Stimulated activated CD8-positive, alpha-beta memory T cell treated with anti-CD3 and anti-CD28 coated beads, Interleukin-2, amount 100 ng/mL, for 1 hour (primary cell): ENCODE measurements at regions not wholly inside any gene's neighbourhood (a gene's known extent, or its start where the extent isn't known, plus 50 kb on each side); places are given as distances from the start of the nearest gene placed in this dataset.
"Not testable (repeated sequence)": the region's sequence is repeated elsewhere in the genome, so short reads cannot be mapped to it uniquely, and the experiment has no call there.

Experiments used
- DNase-seq, 2 donors: peaks; one replicate each; pipeline ENCODE4 v3.0.0-alpha.2; 2020; ENCODE audit warnings: low read depth in 2 of 2

GRCh38 chr13:90239130-90239529 lies 1108.4 kb upstream of the MIR17HG start:
- DNase-seq, result no peak

DNA sequence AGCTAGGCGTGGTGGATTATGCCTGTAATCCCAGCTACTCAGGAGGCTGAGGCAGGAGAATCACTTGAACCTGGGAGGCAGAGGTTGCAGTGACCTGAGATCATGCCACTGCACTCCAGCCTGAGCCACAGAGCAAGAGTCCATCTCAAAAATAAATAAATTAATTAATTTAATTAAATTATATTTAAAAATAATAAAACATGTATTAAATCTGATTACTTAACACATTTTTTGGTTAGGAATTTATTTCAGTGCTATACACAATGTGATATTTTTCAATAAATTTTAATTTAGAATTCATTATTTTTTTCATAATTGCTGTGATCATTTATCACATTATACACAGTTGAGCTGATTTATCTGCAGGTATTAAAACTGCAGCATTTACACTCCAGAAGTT lies 1101.5 kb upstream of the MIR17HG start:
- DNase-seq, result no peak

DNA sequence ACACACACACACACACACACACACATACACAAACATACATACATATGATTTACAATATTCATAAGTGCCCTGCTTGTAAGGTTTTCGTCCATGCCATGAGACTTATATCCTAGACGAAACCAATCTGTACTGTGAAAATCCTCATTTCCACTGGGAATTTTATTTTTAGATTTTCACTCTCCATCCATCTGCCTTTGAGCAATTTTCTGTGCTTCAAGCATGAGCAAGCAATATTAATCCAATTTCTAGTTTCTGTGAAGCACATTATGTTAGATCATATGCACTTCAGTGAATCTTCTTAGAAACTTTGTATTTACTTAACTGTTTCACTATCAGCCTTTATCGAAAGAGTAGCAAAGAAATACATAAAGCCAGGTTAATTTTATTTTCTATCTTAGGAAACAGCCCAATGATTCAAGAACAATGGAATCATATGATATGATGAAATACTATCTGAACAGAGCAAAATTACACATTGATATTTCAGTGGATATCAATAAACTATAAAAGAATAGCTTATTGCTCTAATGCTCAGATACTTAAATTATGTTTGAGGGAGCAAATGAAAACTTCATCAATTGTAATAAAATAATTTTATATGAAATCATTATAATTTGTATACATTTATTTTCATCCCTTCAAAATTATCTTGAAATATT lies 1100.7 kb upstream of the MIR17HG start:
- DNase-seq, result no peak

GRCh38 chr13:90253806-90254205 lies 1093.7 kb upstream of the MIR17HG start:
- no peak for DNase-seq

- DNase-seq, result no peak
Observed at GRCh38 chr13:90254437-90254836, 1093.0 kb upstream of the MIR17HG start.

DNA sequence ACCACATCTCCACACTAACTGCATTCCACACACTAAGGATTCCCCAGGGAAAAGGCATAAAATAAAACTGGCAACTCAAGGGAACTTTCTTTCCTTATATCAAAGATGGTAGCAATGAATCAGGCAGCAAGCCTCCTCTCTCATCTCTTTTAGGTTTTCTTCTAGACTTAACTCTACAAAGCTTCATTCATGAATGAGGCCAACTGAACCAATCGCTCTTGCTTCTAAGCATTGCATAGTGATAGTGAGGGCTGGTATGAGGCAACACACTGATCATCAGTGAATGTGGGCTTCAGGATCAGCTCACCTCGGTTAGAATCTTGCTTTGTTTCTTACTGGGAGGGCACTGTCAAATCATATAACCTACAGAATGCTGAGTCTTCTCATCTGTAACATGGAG lies 1090.7 kb upstream of the MIR17HG start:
- no peak for DNase-seq

DNA sequence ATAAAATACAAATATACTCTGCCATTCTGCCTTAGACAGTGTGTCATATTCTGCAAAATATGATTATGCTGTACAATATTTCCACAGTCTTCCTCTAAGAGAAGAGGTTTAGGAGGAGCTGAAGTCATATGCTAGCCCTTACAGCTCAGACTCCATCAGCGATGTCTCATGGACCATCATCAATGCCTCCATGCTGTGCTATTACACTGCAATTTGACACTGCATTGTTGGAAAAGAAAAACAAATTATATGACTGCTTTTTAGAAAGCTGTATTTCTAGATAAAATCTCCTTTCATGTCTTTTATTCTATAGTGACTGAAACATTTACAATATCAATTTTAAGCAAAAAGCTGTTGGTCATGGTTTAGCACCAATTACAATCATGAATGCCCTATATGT lies 1089.4 kb upstream of the MIR17HG start:
- no peak for DNase-seq

GRCh38 chr13:90261343-90261742 lies 1086.1 kb upstream of the MIR17HG start:
- DNase-seq, result no peak

GRCh38 chr13:90270226-90270625 lies 1077.3 kb upstream of the MIR17HG start:
- no peak for DNase-seq

GRCh38 chr13:90272356-90272755 lies 1075.1 kb upstream of the MIR17HG start:
- DNase-seq, result no peak

DNA sequence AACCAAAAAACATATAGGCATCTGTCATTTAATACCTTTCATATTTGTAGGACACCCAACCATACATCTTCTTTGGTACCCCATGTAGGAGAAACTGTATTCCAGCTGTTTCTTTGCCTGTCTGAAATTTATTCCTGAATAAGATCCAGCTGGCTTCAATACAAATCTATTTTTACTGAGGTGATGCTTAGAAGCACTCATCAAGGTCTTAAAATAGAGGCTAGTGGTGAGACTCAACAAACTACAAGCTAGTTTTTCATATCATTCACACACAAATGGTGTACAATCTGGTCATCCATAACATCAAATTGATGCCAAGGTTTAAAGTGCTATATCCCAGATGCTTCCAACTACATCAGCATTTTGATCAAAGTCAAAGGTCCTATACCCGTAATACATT lies 1071.3 kb upstream of the MIR17HG start:
- DNase-seq, result no peak

- DNase-seq, result not testable (repeated sequence)
Observed at GRCh38 chr13:90278231-90278630, 1069.3 kb upstream of the MIR17HG start.

DNA sequence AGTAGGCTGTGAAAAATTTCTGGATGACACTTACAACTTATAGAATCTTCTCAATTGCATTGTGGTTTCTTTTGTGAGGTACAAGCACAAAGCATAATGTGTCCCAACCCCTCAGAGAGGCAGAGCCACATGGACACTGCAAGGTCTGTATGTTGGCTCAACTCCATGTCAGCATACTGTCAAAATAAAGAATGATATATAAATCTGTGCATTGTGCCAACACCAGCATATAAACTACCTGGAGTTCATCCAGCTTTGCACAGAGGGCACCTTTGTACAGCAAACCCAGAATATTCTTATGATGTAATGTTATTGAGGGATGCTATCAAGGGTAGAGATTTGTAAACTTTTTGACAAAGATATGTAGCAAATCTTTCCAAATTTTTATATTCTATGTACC lies 1065.8 kb upstream of the MIR17HG start:
- no peak for DNase-seq

DNA sequence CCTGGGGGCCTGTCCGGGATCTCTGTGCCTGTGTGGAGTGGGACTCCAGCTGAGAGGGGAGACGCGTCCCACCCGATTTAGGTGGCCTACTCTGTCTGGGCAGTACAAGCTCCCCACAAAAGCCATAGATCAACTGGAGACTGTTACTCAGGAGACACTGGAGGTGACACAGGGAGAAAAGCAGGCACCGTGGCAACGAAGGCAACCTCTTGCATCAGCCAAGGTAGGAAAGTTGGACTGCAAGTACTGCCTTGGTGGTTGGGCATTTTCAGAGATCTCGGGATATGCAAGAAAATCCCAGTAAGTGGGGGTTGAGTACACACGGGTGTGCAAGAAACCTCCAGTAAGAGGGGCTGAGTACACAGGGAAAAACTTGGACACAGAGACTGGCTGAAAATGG lies 1060.0 kb upstream of the MIR17HG start:
- DNase-seq, result no peak

GRCh38 chr13:90293793-90294361 lies 1053.6 kb upstream of the MIR17HG start:
- DNase-seq, result no peak

GRCh38 chr13:90299238-90299637 lies 1048.2 kb upstream of the MIR17HG start:
- no peak for DNase-seq

DNA sequence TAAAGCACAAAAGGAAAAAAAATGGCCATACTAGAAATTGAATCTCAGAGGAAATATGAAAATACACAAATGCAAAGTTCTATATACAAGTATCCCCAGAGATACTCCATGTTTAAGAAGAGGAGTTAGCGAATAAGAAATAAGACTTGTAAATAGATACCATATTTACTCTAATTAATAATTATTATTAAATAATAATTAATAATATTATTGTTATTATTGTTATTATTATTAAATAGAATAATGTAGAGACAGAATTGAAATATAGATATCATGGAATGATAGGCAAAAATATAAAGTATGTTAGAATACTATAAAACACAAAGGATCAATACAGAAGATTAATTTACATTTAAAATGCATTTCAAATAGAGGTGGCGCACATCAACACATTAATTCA lies 1047.5 kb upstream of the MIR17HG start:
- DNase-seq, result no peak

- DNase-seq, result no peak
Observed at GRCh38 chr13:90302107-90302506, 1045.4 kb upstream of the MIR17HG start.

DNA sequence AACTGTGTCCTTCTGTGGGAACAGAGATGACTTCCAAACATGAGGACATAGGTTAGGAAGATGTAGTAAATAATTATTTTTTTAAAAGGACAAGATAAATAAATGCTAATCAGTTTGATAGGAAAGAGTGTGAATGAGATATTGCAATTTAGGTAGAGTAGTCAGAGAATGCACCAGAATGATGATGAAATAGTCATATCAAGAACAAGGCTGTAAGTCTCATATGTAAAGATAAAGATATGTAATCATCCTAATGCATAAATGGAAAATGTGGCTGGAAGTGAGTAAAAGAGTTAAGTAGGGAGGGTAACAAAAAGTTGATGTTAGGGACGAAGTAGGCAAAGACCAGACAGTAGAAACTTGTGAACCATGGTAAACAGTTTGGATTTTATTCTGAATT lies 1041.7 kb upstream of the MIR17HG start:
- no peak for DNase-seq

GRCh38 chr13:90307136-90307535 lies 1040.4 kb upstream of the MIR17HG start:
- DNase-seq, result no peak

- no peak for DNase-seq
Observed at GRCh38 chr13:90308249-90308648, 1039.2 kb upstream of the MIR17HG start.

- DNase-seq, result no peak
Observed at GRCh38 chr13:90311929-90312328, 1035.6 kb upstream of the MIR17HG start.

DNA sequence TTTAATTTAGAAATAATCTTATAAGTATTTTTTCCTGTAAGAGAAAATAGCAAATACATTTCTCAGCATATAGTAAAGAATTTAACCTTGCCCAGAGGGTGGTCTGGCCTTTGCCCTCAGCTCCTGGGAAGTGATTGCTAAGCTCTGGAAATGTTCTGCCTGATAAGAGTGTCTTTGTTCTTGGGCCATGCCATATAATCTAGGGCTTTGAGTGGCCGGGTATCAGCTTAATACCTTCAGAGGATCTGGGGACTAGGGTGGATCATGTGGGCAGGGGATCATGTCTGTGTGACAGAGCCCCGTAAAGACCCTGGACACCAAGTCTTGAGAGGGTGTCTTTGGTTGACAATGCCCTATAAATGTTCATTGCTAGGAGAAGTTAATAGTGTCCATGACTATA lies 1032.4 kb upstream of the MIR17HG start:
- DNase-seq, result no peak

DNA sequence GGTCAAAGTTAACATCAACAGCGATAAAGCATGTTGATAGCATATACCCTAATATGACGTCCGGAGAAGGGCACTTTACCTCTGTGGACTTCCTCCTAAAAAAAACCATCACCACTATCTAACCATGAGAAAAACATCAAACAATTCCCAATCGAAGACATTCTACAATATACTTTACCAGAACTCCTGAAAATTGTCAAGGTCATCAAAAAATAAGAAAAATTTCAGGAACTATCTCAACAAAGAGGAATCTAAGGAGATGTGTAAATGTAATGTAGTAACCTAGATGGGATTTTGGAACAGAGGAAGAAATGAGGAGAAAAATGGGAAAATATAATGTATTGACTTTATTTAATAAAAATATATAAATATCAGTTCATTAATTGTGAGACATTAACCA lies 1026.8 kb upstream of the MIR17HG start:
- DNase-seq, result no peak
